ENCODE measurements at regions not wholly inside any gene's neighbourhood (a gene's known extent, or its start where the extent isn't known, plus 50 kb on each side); places are given as distances from the start of the nearest gene placed in this dataset.
"Not testable (repeated sequence)": the region's sequence is repeated elsewhere in the genome, so short reads cannot be mapped to it uniquely, and the experiment has no call there.

GRCh38 chrX:134045372-134045771, 60.0 kb upstream of the GPC3 start:
- H3K79me2 ChIP-seq (ENCODE audit: insufficient read depth, low read depth, low read length); H3K27ac ChIP-seq (ENCODE audit: low read depth, low read length, poor library complexity, severe bottlenecking); H3K4me2 ChIP-seq (ENCODE audit: low read length); H3K9me2 ChIP-seq (ENCODE audit: insufficient read depth, low read length); H3K4me1 ChIP-seq (ENCODE audit: insufficient read depth, low read length, poor library complexity, severe bottlenecking); BruUV-seq (replicated peaks); POLR2A ChIA-PET; H3K36me3 ChIP-seq (ENCODE audit: insufficient read depth, low read length); intact Hi-C loops (cut with micrococcal nuclease; ENCODE audit: unreplicated experiment); H4K20me1 ChIP-seq (ENCODE audit: insufficient read depth, low read length); H2AFZ ChIP-seq (ENCODE audit: low read length); H3K4me3 ChIP-seq (ENCODE audit: low read depth, low read length, poor library complexity, severe bottlenecking); CTCF ChIA-PET (ENCODE audit: unreplicated experiment); DNase-seq (ENCODE audit: low spot score); H3K9me3 ChIP-seq (ENCODE audit: low read length): not testable (repeated sequence)

- H3K9me2 ChIP-seq (ENCODE audit: insufficient read depth, low read length); H3K36me3 ChIP-seq (ENCODE audit: insufficient read depth, low read length); H2AFZ ChIP-seq (ENCODE audit: low read length); POLR2A ChIA-PET; H3K79me2 ChIP-seq (ENCODE audit: insufficient read depth, low read depth, low read length); BruUV-seq (replicated peaks); intact Hi-C loops (cut with micrococcal nuclease; ENCODE audit: unreplicated experiment); H3K4me1 ChIP-seq (ENCODE audit: insufficient read depth, low read length, poor library complexity, severe bottlenecking); H3K9me3 ChIP-seq (ENCODE audit: low read length); H3K4me3 ChIP-seq (ENCODE audit: low read depth, low read length, poor library complexity, severe bottlenecking); H4K20me1 ChIP-seq (ENCODE audit: insufficient read depth, low read length); H3K27ac ChIP-seq (ENCODE audit: low read depth, low read length, poor library complexity, severe bottlenecking); DNase-seq (ENCODE audit: low spot score); H3K4me2 ChIP-seq (ENCODE audit: low read length); CTCF ChIA-PET (ENCODE audit: unreplicated experiment): not testable (repeated sequence)
These were observed 81.7 kb upstream of the GPC3 start for GRCh38 chrX:134067107-134067506.

GRCh38 chrX:134071899-134072298, 86.5 kb upstream of the GPC3 start:
- intact Hi-C loops (cut with micrococcal nuclease; ENCODE audit: unreplicated experiment): not testable (repeated sequence)

GRCh38 chrX:134073341-134073740, 87.9 kb upstream of the GPC3 start:
- CTCF ChIA-PET (ENCODE audit: unreplicated experiment): no interaction called here
- H3K4me3 ChIP-seq (ENCODE audit: low read depth, low read length, poor library complexity, severe bottlenecking): no peak overlapping the region
- no peak overlapping the region for H3K27ac ChIP-seq (ENCODE audit: low read depth, low read length, poor library complexity, severe bottlenecking)
- H3K4me1 ChIP-seq (ENCODE audit: insufficient read depth, low read length, poor library complexity, severe bottlenecking): no peaks in the 10 kb centered on the region
- TF ChIP-seq EZH2phosphoT487 (IDR thresholded peaks at IDR 0.05; ENCODE audit: borderline replicate concordance, low read depth, low read length) (no peak), CTCF (conservative IDR thresholded peaks at IDR 0.05; ENCODE audit: low read length) (no peak)
- H3K36me3 ChIP-seq (ENCODE audit: insufficient read depth, low read length): no peaks in the 10 kb centered on the region
- intact Hi-C loops (cut with micrococcal nuclease; ENCODE audit: unreplicated experiment): no loop called here
- no peak overlapping the region for H3K4me2 ChIP-seq (ENCODE audit: low read length)
- BruUV-seq (replicated peaks): no TSS peak
- no peak overlapping the region for H2AFZ ChIP-seq (ENCODE audit: low read length)
- no peaks in the 10 kb centered on the region for H3K9me3 ChIP-seq (ENCODE audit: low read length)
- POLR2A ChIA-PET: no interaction called here
- H4K20me1 ChIP-seq (ENCODE audit: insufficient read depth, low read length): no peaks in the 10 kb centered on the region
- no peak for DNase-seq (ENCODE audit: low spot score)
- no peaks in the 10 kb centered on the region for H3K9me2 ChIP-seq (ENCODE audit: insufficient read depth, low read length)
- H3K79me2 ChIP-seq (ENCODE audit: insufficient read depth, low read depth, low read length): no peaks in the 10 kb centered on the region

More at GRCh38 chrX:134071899-134072298, 86.5 kb upstream of the GPC3 start:
- DNase-seq (ENCODE audit: low spot score); H3K9me3 ChIP-seq (ENCODE audit: low read length); BruUV-seq (replicated peaks); H3K27ac ChIP-seq (ENCODE audit: low read depth, low read length, poor library complexity, severe bottlenecking); POLR2A ChIA-PET; H3K4me3 ChIP-seq (ENCODE audit: low read depth, low read length, poor library complexity, severe bottlenecking); H3K9me2 ChIP-seq (ENCODE audit: insufficient read depth, low read length); H3K4me1 ChIP-seq (ENCODE audit: insufficient read depth, low read length, poor library complexity, severe bottlenecking); H3K79me2 ChIP-seq (ENCODE audit: insufficient read depth, low read depth, low read length); H3K4me2 ChIP-seq (ENCODE audit: low read length); H3K36me3 ChIP-seq (ENCODE audit: insufficient read depth, low read length); H4K20me1 ChIP-seq (ENCODE audit: insufficient read depth, low read length); CTCF ChIA-PET (ENCODE audit: unreplicated experiment); H2AFZ ChIP-seq (ENCODE audit: low read length): not testable (repeated sequence)
